ENCODE measurements at regions not wholly inside any gene's neighbourhood (a gene's known extent, or its start where the extent isn't known, plus 50 kb on each side); places are given as distances from the start of the nearest gene placed in this dataset.

DNA sequence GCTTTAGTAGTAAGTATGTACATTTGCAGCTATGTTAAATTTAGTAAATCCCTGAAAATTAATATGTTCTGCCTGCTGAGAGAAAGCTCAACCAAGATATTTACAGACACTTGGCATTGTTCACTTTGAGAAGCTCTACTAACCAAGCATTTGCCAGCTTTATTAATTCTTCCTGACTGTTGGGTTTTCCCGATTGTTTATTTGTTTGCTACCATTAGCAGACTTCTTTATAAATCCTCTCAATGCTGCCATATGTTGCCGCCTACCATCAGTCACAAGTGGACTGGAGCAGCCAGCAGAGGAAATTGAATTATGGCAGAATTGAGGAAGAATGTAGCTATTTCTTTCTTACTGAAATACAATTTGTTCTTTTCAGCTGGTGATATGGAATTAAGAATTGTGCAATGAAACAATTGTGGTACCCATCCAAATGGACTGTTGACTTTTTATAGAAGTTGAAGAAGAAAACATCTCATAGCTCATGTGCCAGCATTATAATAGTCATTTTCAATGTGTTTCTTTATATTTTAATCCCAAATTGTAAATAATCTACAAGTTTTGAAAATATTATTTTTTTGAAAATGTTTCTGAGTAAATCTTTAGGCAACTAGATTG is 588.7 kb upstream of the CDH6 start:
- Histone ChIP-seq H3K36me3 (no peaks in the 10 kb centered on the region), H3K4me1 (ENCODE audit: low read depth) (no peaks in the 10 kb centered on the region), H3K27me3 (no peaks in the 10 kb centered on the region), H3K4me3 (no peak overlapping the region), H3K27ac (no peak overlapping the region), H3K9me3 (ENCODE audit: low read depth) (no peaks in the 10 kb centered on the region)
- no peak for DNase-seq (ENCODE audit: low read depth in 1 of 2, low spot score in 1 of 2)
- no peak for TF ChIP-seq CTCF (IDR thresholded peaks at IDR 0.05; ENCODE audit: low read depth, low read length)

DNA sequence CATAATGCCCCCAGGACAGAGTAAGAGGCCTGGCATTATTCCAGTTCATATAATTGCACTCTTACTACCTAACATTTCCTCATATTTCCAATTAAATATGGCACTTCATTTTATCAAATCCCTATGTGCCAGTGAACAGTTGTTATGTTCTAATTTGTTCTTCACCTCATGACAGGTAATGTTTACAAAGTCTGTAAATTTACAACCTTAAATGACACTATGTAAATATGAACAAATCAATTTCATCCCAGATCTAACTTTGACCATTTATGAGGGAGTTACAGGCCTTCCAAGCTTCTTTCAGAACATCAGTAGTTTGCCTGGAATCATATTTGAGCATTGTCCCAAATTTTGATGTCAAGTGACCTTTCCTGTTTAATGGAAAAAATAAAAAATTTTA is 592.6 kb upstream of the CDH6 start:
- Histone ChIP-seq H3K9me3 (ENCODE audit: low read depth) (no peaks in the 10 kb centered on the region), H3K4me1 (ENCODE audit: low read depth) (no peaks in the 10 kb centered on the region), H3K27ac (no peak overlapping the region), H3K4me3 (no peak overlapping the region), H3K36me3 (no peaks in the 10 kb centered on the region), H3K27me3 (no peaks in the 10 kb centered on the region)
- DNase-seq (ENCODE audit: low read depth in 1 of 2, low spot score in 1 of 2), result no peak
- TF ChIP-seq CTCF (IDR thresholded peaks at IDR 0.05; ENCODE audit: low read depth, low read length), result no peak

DNA sequence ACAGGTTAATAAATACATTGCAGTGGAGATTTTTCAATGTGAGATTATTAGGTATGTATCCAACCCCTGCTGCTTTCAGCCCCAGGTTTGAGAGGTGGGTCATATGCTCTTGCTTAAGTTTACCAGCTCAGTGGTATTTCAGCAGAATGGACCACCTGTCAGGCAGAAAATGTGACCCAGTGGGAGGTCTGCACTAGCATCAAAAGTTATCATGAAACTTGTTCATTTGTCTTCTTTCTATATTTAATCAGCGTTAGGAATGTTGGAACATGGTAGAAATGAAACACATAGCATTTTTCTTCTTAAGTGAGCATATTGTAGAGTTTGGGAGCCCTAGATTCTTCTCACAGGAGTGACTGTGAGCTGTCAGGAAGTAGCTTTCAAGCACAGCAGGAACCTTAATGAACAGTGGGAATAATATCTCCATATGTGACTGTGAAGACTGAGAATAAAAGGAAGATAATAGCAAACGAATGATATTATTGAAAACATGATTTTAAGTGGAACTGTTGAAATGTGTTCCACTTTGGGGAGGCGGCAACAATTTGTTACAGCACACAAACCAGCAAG is 596.9 kb upstream of the CDH6 start:
- Histone ChIP-seq H3K4me1 (ENCODE audit: low read depth) (no peaks in the 10 kb centered on the region), H3K27me3 (no peaks in the 10 kb centered on the region), H3K4me3 (no peak overlapping the region), H3K36me3 (no peaks in the 10 kb centered on the region), H3K9me3 (ENCODE audit: low read depth) (no peaks in the 10 kb centered on the region), H3K27ac (no peak overlapping the region)
- TF ChIP-seq CTCF (IDR thresholded peaks at IDR 0.05; ENCODE audit: low read depth, low read length), result no peak
- no peak for DNase-seq (ENCODE audit: low read depth in 1 of 2, low spot score in 1 of 2)

DNA sequence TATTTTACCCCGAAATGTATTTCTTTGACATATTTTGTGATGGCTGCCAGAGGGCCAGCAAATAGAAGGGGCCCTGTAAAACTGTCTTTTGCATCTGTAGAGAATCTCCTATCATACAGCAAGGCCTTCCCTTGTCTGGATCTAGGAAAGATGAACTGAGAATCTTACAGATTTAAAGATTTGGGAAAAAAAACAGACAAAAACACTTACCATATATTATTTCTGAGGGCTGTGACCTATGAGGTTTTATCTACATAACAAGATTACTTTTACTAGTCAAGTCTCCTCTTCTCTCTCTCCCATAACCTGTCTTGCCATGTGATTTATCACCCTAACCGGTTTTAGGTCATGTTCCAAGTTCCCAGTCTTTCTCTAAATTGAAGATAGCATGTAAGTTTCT is 599.2 kb upstream of the CDH6 start:
- no peak for DNase-seq (ENCODE audit: low read depth in 1 of 2, low spot score in 1 of 2)
- Histone ChIP-seq H3K9me3 (ENCODE audit: low read depth) (no peaks in the 10 kb centered on the region), H3K36me3 (no peaks in the 10 kb centered on the region), H3K27ac (no peak overlapping the region), H3K4me3 (no peak overlapping the region), H3K4me1 (ENCODE audit: low read depth) (no peaks in the 10 kb centered on the region), H3K27me3 (no peaks in the 10 kb centered on the region)
- no peak for TF ChIP-seq CTCF (IDR thresholded peaks at IDR 0.05; ENCODE audit: low read depth, low read length)

- no peaks in the 10 kb centered on the region for H3K27me3 ChIP-seq
- H3K27ac ChIP-seq, result no peak overlapping the region
- H3K4me3 ChIP-seq, result no peak overlapping the region
- DNase-seq (ENCODE audit: low read depth in 1 of 2, low spot score in 1 of 2), result no peak
- H3K9me3 ChIP-seq (ENCODE audit: low read depth), result no peaks in the 10 kb centered on the region
- H3K4me1 ChIP-seq (ENCODE audit: low read depth), result no peaks in the 10 kb centered on the region
- TF ChIP-seq CTCF (IDR thresholded peaks at IDR 0.05; ENCODE audit: low read depth, low read length), result no peak
- no peaks in the 10 kb centered on the region for H3K36me3 ChIP-seq
These were observed 600.7 kb upstream of the CDH6 start for GRCh38 chr5:30592833-30593232.

Data from cardiac muscle cell (in vitro differentiated cells and primary cell).